HG03280 (cell line): ENCODE measurements at regions not wholly inside any gene's neighbourhood (a gene's known extent, or its start where the extent isn't known, plus 50 kb on each side); places are given as distances from the start of the nearest gene placed in this dataset.
"Not testable (repeated sequence)": the region's sequence is repeated elsewhere in the genome, so short reads cannot be mapped to it uniquely, and the experiment has no call there.

Experiments used
- ATAC-seq: cut with Tn5 transposase; IDR thresholded peaks from one replicate; pipeline ENCODE4 v1.9.1; 2021; ENCODE audit warnings: mild to moderate bottlenecking, moderate library complexity; ENCODE audit not compliant: unreplicated experiment

DNA sequence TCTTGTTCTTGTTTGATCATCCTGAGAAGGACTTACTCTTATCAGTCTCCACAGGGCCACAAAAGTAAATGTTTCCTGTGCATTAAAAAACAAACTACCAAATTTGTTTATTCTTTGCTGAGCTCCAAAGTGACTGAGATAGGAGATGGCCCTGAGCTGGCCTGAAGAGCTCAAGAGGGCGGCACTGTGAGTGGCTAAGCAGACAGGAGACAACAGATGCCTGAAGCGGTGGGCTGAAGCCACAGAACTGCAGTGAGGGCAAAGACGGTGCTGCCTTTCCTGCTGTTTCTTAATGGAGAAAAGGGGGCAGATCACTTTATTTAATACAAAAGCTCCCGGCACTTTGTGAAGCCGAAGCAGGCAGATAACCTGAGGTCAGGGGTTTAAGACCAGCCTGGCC lies 379.6 kb downstream of the ARL4A start:
- no peak for ATAC-seq

- ATAC-seq = no peak
Measured at GRCh38 chr7:13068032-13068431, 380.6 kb downstream of the ARL4A start.

DNA sequence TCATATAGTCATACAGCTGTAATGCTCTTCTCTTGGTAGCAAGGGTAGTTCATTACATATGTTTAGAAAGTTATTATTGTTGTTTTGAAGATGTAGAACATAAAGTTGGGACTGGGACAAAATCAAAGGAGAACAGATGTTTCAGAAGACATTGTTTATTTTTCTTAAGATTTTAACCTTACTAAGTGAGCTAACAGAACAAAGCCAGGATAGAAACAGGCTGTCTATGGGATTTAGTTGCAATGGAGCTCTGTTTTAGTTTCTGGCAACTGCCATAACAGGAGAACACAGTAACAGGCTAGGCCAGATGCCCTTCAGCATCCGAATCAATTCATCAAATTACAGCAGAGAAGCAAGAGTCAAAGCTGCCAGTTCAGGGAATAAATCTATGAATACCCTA lies 382.4 kb downstream of the ARL4A start:
- no peak for ATAC-seq

- ATAC-seq = no peak
Measured at GRCh38 chr7:13072014-13072413, 384.6 kb downstream of the ARL4A start.

GRCh38 chr7:13077466-13077865 lies 390.0 kb downstream of the ARL4A start:
- ATAC-seq = no peak

- no peak for ATAC-seq
Measured at GRCh38 chr7:13078105-13078504, 390.7 kb downstream of the ARL4A start.

DNA sequence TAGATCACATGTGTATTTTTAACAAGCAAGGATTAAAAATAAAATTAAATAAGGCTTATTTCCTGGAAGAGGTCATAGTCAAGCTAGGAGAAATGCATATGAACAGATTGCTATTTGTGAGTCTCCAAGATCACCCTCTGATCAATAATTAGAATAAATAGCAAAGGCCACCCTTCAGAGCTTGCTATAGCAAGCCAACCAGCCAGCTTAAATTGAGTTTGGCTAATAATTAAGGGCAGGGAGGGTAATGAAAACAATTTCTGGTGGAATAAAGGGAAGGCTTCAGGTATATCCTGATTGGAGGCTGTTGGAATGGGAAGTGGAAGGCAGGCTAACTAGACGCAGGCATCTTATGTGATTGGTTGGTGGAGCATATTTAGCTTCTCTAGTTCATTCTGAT lies 403.5 kb downstream of the ARL4A start:
- ATAC-seq = no peak

DNA sequence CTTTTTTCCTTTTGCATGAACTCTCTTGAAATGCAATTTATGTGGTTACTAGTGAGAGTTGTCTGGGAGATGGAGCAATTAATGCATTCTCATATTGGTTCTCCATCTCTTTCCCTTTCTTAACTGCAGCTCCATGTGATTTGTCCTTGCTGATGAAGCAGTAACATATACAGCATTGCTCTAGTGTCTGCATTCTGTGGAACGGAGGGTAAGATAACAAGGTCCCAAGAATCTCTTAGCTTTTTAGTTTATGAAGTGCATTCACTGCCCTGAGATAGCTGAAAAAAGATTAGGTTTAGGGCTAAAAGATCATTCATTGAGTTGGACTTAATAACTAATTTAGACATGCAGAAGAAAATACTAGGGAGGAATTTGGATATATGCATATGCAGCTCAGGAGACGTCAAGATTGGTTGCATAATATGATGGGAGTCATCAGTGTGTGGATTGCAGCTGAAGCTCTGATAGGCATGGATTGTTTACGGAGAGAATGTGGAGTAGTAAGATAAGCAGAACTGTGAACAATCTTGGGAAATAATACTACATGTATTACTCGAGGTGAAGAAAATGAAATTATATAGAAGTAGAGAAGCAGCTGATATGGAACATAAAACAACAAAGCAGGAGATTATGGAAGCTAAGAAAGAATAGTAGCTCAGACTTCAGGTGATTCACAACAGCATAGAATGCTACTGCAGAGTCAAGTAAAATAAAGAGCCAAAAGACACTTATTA lies 404.7 kb downstream of the ARL4A start:
- ATAC-seq = no peak

DNA sequence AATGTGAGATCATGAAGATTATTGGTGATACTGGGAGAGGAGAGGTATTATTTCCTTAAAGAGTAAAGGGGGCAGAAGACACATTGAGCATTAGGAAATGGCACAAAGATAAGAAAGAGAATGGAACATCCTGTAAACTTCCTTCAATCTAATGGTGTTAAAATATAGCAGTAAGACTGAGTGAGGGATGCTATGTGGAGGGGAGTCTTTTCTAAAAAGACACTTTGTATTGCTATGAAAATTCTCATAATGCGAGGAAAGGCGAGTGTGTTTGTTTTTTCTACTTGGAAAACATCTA lies 405.2 kb downstream of the ARL4A start:
- no peak for ATAC-seq

DNA sequence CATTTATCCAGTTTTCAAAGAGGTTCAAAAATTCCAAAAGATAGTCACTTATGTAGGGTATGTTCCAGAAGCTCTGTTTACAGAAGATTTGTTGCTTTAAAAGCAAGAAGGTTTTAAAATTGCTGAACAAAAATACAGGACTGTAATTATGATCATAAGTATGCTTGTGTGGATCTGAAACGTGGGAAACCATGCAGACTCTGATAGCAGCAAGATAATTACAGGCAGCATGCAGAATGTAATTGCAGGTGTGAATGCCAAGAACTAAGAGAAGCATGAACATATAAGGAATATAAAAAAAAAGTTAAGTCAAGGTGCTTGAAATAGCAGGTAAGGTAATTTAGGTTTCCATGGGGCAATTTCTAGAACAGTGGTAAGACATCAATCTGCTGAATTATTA lies 405.7 kb downstream of the ARL4A start:
- no peak for ATAC-seq

GRCh38 chr7:13097499-13097898 lies 410.1 kb downstream of the ARL4A start:
- no peak for ATAC-seq

GRCh38 chr7:13098161-13098560 lies 410.7 kb downstream of the ARL4A start:
- ATAC-seq = no peak

- ATAC-seq = peak; percentile 83
Measured at GRCh38 chr7:13099154-13099795, 411.8 kb downstream of the ARL4A start.

DNA sequence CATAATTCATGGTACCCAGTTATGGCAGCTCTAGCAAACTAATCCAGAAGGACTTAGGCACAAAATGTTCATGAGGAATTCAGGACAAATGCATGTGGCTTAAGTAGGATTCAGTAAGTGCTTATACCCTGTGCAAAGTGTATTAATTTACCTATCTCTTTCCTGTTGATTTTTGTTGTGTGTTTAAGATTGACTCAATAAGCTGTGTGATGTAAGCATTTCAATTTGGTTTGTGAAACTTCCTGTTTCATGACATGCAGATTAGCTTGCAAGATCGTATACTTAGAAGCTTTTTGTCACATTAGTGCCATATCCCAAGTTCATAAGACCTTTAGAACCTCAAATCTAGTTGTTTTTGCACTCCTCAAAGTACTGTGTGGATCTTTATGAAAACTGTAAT lies 416.7 kb downstream of the ARL4A start:
- no peak for ATAC-seq

GRCh38 chr7:13105209-13105608 lies 417.8 kb downstream of the ARL4A start:
- ATAC-seq = no peak

GRCh38 chr7:13106513-13106912 lies 419.1 kb downstream of the ARL4A start:
- ATAC-seq = no peak

DNA sequence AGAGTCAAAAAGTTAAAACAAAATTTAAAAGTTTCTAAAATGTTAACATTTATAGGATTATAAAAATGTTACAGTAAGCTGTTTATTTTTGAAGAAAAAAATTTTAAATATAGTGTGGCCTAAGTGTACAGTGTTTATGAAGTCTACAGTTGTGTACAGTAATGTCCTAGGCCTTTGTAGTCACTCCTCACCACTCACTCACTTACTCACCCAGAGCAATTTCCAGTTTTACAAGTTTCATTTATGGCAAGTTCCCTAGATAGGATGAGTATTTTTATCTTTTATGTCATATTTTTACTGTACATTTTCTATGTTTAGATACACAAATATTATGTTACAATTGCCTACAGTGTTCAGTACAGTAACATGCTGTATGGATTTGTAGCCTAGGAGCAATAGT lies 419.9 kb downstream of the ARL4A start:
- no peak for ATAC-seq

GRCh38 chr7:13108061-13108460 lies 420.6 kb downstream of the ARL4A start:
- no peak for ATAC-seq

GRCh38 chr7:13109201-13109600 lies 421.8 kb downstream of the ARL4A start:
- no peak for ATAC-seq

- ATAC-seq = no peak
Measured at GRCh38 chr7:13110107-13110506, 422.7 kb downstream of the ARL4A start.

DNA sequence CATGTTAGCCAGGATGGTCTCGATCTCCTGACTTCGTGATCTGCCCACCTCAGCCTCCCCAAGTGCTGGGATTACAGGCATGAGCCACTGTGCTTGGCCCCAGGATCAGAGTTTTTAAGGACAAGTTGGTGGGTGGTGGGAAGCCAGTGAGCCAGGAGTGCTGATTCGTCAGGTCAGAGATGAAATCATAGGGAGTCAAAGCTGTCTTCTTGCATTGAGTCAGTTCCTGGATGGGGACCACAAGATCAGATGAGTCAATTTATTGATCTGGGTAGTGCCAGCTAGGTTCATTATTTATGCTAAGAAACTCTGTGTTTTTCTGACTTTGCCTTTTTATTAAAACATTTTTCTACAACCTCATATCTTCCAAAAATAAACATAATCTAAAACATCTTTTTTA lies 423.8 kb downstream of the ARL4A start:
- ATAC-seq = no peak

GRCh38 chr7:13114240-13114639 lies 426.8 kb downstream of the ARL4A start:
- ATAC-seq = not testable (repeated sequence)
